Mucosa of descending colon (tissue), 3 donors: ENCODE measurements at regions not wholly inside any gene's neighbourhood (a gene's known extent, or its start where the extent isn't known, plus 50 kb on each side); places are given as distances from the start of the nearest gene placed in this dataset.

ENCODE experiments used
- ATAC-seq: fragments of 200-7000 bp; cut with Tn5 transposase; one replicate; pipeline ENCODE4 v1.9.1; 2020; ENCODE audit warnings: mild to moderate bottlenecking, moderate library complexity
- DNase-seq, 3 donors: peaks; one replicate each; pipeline ENCODE4 v3.0.0-alpha.2; 2020
- H3K36me3 ChIP-seq: fragments of 200-600 bp; one replicate; pipeline ENCODE4 v1.8.0; 2021; ENCODE audit warnings: low read depth, mild to moderate bottlenecking
- H3K4me1 ChIP-seq: fragments of 200-600 bp; one replicate; pipeline ENCODE4 v1.8.0; 2021; ENCODE audit warnings: low read depth, mild to moderate bottlenecking
- H3K4me3 ChIP-seq: fragments of 200-600 bp; one replicate; pipeline ENCODE4 v1.8.0; 2021; ENCODE audit warnings: mild to moderate bottlenecking
- H3K9me3 ChIP-seq: fragments of 200-600 bp; one replicate; pipeline ENCODE4 v1.8.0; 2021; ENCODE audit warnings: mild to moderate bottlenecking
- CTCF ChIP-seq: fragments of 200-600 bp; IDR thresholded peaks from one replicate; pipeline ENCODE4 v1.8.0; 2022; ENCODE audit warnings: antibody characterized with exemption, mild to moderate bottlenecking
- intact Hi-C, 2 donors: fragments of 100-400 bp; cut with DNase I in 1 of 2; cut with micrococcal nuclease in 1 of 2; formaldehyde crosslinking; loops; one replicate each; pipeline versions ENCODE4 v1.11.0 to v1.11.1; 2022; cut with DNase I, micrococcal nuclease
- donor health status: DM: no; HTN: no; CAD: no; lungs with moderate emphysema.
- donor health status: DM: no; HTN: no; CAD: no.
- donor health status: DM: no; HTN: yes; CAD: no.

GRCh38 chr11:128219731-128220120 lies 367.6 kb downstream of the ETS1 start:
- no peak for TF ChIP-seq CTCF
- DNase-seq (no peak), ATAC-seq (no peak)
- Histone ChIP-seq H3K36me3 (no peaks in the 10 kb centered on the region), H3K9me3 (no peaks in the 10 kb centered on the region), H3K4me3 (no peak overlapping the region), H3K4me1 (no peaks in the 10 kb centered on the region)
- intact Hi-C loops, result no loop called here

- Histone ChIP-seq H3K4me1 (no peaks in the 10 kb centered on the region), H3K9me3 (no peaks in the 10 kb centered on the region), H3K4me3 (no peak overlapping the region), H3K36me3 (no peaks in the 10 kb centered on the region)
- DNase-seq (no peak), ATAC-seq (no peak)
- TF ChIP-seq CTCF, result no peak
- intact Hi-C loops, result no loop called here
Observed at GRCh38 chr11:128216198-128216597, 371.2 kb downstream of the ETS1 start.

GRCh38 chr11:128215238-128215882 lies 372.0 kb downstream of the ETS1 start:
- DNase-seq (no peak), ATAC-seq (no peak)
- Histone ChIP-seq H3K4me1 (no peaks in the 10 kb centered on the region), H3K9me3 (no peaks in the 10 kb centered on the region), H3K36me3 (no peaks in the 10 kb centered on the region), H3K4me3 (no peak overlapping the region)
- intact Hi-C loops, result no loop called here
- no peak for TF ChIP-seq CTCF

GRCh38 chr11:128214263-128214662 lies 373.1 kb downstream of the ETS1 start:
- H3K36me3 ChIP-seq, result no peaks in the 10 kb centered on the region
- H3K4me3 ChIP-seq, result no peak overlapping the region
- ATAC-seq (no peak), DNase-seq (no peak)
- no peaks in the 10 kb centered on the region for H3K9me3 ChIP-seq
- intact Hi-C loops, result no loop called here
- no peaks in the 10 kb centered on the region for H3K4me1 ChIP-seq
- no peak for TF ChIP-seq CTCF

- Histone ChIP-seq H3K36me3 (no peaks in the 10 kb centered on the region), H3K4me1 (no peaks in the 10 kb centered on the region), H3K9me3 (no peaks in the 10 kb centered on the region), H3K4me3 (no peak overlapping the region)
- intact Hi-C loops, result no loop called here
- ATAC-seq, result no peak
- no peak for DNase-seq
- TF ChIP-seq CTCF, result no peak
Observed at GRCh38 chr11:128213461-128213860, 373.9 kb downstream of the ETS1 start.

- DNase-seq (no peak), ATAC-seq (no peak)
- H3K4me3 ChIP-seq, result no peak overlapping the region
- no peaks in the 10 kb centered on the region for H3K36me3 ChIP-seq
- intact Hi-C loops, result no loop called here
- no peaks in the 10 kb centered on the region for H3K4me1 ChIP-seq
- TF ChIP-seq CTCF, result no peak
- no peaks in the 10 kb centered on the region for H3K9me3 ChIP-seq
Observed at GRCh38 chr11:128212324-128212723, 375.0 kb downstream of the ETS1 start.
